GM13976 (cell line): ENCODE measurements at regions not wholly inside any gene's neighbourhood (a gene's known extent, or its start where the extent isn't known, plus 50 kb on each side); places are given as distances from the start of the nearest gene placed in this dataset.

Source experiments
- DNase-seq: peaks from one replicate; pipeline ENCODE4 v3.0.0; 2012; ENCODE audit warnings: low spot score
- in situ Hi-C: fragments of 300-500 bp; cut with MboI; formaldehyde crosslinking; loops from one replicate; pipeline ENCODE4 v1.12.0; 2022; ENCODE audit warnings: low sequenced_read_pairs, mixed read lengths, inconsistent platforms; ENCODE audit not compliant: unreplicated experiment
- TF ChIP-seq, protein P1 (sequence below): IDR thresholded peaks from 2 replicates; pipeline ENCODE4 v1.5.1; 2012; ENCODE audit warnings: borderline replicate concordance, mild to moderate bottlenecking; ENCODE audit not compliant: insufficient read depth; ENCODE audit errors: extremely low read depth, missing control alignments, control extremely low read depth

DNA sequence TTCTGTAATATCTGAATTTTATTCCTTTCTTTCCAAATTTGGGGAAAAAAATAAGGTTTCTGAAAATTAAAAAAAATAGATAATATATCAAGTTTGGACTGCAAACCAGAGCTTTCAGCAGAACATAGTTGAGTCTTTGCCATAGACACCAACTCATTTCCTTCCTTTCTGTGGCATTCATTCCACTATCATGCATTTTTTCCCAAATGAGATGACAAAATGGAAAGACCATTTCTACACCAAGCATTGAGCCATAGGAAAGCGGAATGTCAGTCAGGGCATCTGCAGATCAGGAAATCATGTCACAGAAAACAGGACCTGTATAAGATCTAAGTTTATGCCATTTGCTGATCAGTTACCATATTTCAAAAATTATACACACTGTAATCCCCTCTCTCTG, 333.3 kb upstream of the THBS1 start:
- no peak for DNase-seq
- in situ Hi-C loops, result no loop called here
- TF ChIP-seq, protein P1, sequence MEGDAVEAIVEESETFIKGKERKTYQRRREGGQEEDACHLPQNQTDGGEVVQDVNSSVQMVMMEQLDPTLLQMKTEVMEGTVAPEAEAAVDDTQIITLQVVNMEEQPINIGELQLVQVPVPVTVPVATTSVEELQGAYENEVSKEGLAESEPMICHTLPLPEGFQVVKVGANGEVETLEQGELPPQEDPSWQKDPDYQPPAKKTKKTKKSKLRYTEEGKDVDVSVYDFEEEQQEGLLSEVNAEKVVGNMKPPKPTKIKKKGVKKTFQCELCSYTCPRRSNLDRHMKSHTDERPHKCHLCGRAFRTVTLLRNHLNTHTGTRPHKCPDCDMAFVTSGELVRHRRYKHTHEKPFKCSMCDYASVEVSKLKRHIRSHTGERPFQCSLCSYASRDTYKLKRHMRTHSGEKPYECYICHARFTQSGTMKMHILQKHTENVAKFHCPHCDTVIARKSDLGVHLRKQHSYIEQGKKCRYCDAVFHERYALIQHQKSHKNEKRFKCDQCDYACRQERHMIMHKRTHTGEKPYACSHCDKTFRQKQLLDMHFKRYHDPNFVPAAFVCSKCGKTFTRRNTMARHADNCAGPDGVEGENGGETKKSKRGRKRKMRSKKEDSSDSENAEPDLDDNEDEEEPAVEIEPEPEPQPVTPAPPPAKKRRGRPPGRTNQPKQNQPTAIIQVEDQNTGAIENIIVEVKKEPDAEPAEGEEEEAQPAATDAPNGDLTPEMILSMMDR, result no peak

DNA sequence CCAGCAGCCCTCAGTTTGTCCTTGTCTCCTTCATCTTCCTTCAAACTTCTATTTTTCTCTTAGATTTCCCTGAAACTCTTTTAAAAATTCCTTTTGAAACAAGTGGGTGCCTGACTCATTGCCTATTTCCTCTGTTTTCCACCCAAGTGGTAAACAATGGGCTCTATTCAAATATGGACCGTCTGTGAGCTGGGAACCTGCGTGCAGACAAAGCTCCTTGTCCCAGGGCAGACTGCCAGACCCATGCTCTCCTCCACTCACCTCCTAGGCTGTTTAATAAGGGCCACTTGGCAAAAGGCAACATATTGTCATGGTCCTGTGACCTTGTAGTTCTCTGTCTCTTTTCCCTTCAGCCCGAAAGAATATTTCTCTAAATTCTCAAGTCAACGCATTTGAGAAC, 332.7 kb upstream of the THBS1 start:
- in situ Hi-C loops, result no loop called here
- TF ChIP-seq, protein P1, result no peak
- no peak for DNase-seq

DNA sequence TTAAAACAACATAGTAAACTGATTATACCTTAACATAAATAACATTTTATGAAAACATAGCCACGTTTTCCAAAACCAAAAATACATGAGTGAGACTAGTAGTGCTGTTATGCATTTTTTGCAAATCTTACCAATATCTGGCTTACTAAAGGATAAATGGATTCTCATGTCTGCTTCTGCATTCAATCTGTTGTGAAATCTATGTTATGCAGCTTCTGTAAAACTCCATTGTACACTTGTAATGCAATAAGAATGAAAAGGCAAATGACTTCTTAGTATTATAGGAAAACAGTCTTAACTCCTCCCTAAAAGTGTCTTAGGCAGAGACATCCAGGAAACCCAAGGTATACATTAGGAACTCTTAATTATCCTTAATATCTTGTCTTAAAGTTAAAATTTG, 330.9 kb upstream of the THBS1 start:
- in situ Hi-C loops, result no loop called here
- DNase-seq, result no peak
- TF ChIP-seq, protein P1, result no peak

DNA sequence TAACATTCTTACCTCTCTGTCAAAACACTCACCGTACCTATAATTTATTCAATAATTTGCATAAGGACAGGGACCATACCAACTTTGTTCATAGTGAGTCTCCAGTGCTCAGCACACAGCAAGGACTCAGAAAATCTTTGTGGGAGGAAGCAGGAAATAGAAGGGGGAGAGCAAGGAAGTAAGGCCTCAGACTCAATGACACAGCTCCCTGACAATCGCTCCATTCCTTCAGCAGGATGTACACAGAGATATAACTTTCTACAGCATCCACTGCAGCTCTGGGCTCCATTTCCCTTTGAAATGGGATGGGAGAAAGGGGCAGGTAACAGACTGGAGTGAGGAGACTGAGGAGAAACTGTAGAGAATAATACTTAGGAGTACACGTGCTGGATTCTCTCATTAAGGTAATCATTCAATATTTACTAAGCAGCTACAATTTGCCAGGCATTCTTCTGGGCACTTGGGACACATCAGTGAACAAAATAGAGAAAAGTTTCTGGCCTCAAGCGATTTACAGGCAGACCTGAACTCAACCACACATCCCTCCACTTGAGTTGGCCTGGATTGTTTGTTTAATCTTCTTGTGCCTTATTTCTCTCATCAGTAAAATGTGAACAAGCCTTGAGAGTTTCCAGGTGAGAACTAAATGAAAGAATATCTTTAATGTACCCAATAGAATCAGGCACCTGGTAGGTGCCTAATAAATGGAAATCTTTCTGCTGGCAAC, 330.3 kb upstream of the THBS1 start:
- TF ChIP-seq, protein P1, result no peak

DNA sequence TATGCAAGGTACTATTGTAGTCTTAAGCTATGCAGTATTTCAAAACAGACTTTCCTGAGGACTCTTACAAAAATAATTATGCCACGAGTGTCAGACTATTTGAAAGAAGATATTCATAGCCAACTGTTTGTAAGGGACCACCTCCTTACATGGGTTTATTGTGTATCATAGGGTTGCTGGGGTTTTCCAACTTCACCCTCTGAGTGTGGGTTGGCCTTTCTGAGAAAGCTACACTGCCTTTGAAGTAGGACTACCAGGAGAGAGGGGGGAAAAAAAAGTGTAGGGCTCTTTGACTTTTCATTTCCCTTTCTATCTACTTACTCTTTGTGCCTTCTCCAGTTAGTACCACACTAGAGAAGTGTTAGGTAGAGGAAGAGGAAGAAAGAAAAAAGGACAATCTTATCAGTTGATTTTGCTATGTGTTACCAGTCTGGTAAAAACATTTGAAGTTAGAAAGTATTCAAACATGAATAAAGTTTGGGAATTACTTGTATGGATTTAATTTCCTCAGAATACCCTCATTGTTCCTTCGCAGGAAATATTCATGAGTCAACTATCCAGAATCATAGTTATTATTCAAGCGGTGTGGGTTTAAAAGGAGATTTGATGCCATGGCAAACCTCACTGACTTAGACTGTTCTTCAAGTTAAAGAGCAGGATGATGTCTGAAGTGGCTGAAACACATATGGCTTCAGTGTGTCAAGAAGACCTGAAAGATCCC, 329.3 kb upstream of the THBS1 start:
- in situ Hi-C loops, result no loop called here
- no peak for DNase-seq

More for the DNA sequence above, 330.3 kb upstream of the THBS1 start:
- in situ Hi-C loops, result no loop called here
- DNase-seq, result no peak

DNA sequence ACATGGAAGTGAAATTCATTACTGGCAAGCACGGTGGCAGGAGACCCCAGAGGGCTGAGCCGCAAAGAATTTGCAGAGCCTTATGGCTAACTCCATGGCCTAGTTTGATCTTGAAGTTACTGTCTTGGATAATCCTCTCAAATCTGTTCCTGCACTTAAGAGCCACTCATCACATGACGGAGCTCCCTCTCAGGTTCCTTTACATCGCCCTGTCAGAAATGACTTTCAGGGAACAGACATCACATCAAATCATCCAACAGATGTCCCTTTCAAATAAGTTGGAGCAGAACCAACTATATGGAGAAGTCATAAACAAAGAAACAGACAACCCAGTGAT, 328.8 kb upstream of the THBS1 start:
- DNase-seq, result no peak
- TF ChIP-seq, protein P1, result no peak
- in situ Hi-C loops, result no loop called here

More for the DNA sequence above, 329.3 kb upstream of the THBS1 start:
- TF ChIP-seq, protein P1, result no peak
